Fibroblast of skin of scalp (primary cell): ENCODE measurements at regions not wholly inside any gene's neighbourhood (a gene's known extent, or its start where the extent isn't known, plus 50 kb on each side); places are given as distances from the start of the nearest gene placed in this dataset.
"Not testable (repeated sequence)": the region's sequence is repeated elsewhere in the genome, so short reads cannot be mapped to it uniquely, and the experiment has no call there.

ENCODE experiments used
- DNase-seq: peaks from one replicate; pipeline ENCODE4 v3.0.0-alpha.2; 2013

DNA sequence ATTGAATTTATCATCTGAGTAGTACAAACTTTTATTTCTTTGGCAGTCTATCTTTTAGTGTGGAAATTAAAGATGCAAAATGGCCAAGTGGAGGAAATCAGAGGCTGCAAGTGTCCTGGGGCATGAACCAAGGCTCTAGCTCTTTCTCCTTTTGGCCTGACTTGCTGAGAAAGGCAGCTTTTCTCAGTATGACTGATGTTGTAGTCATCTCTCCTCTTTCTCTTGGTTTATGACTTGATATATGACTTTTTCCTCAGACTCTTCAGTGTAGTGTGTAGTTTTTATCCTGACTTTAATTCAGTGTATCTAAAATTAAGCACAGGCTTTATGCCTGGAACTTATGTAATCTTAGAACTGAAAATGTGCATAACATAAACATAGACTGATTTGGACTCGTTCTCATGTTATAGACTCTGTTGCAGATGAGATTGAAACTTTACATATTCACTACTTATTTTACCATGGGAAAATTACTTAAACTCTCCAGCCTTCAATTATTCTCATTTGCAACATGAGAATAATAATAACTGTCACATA, 65.7 kb downstream of the SLITRK5 start:
- DNase-seq: no peak

DNA sequence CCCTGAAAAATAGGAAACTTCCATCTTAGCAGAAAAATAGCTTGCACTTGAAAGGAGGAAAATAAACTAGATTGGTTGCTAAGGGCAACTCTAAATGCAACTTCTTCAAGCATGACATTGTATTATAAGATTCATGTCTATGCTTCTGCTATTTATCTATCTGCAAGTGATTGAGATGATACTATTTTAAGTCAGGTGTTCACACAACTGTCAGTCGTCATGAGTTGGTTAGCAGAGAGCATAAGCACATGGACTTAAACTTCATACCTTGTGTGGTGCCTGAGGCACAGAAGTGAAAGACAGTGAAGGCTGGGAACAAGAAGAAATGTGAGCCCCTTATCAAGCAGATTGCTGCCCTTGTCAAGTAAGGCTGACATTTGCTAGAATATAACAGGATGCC, 82.9 kb downstream of the SLITRK5 start:
- no peak for DNase-seq

DNA sequence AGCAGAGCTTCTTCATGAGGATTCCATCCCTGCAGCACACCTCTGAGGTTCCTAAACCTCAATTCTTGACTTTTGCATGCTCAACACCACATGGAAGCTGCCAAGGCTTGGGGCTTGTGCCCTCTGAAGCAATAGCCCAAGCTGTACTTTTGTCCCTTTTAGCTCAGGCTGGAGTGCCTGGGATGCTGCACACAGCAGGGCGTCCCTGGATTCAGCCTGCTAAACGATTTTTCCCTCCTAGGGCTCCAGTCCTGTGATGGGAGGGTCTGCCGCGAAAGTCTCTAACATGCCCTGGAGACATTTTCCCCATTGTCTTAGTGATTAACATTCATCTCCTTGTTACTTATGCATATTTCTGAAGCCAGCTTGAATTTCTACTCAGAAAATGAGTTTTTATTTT, 98.3 kb downstream of the SLITRK5 start:
- no peak for DNase-seq

DNA sequence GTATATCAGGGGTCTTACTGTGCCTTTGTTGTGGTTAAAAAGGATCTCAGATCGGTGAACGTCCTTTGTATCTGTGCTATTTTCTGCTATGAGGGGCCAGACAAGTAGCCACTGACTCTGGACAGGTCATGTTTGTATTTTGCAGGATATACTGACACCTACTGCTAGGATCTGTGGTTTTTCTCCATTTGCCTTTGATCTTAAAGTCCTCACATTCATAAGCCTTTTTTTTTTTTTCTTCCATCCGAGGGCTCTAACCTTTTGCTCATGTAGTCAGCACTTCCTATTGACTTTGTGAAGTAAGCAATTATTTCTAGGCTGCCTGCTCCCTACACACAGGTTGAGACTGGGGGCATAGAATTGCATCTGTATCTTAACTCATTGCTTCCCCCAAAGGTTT, 106.2 kb downstream of the SLITRK5 start:
- DNase-seq: no peak

DNA sequence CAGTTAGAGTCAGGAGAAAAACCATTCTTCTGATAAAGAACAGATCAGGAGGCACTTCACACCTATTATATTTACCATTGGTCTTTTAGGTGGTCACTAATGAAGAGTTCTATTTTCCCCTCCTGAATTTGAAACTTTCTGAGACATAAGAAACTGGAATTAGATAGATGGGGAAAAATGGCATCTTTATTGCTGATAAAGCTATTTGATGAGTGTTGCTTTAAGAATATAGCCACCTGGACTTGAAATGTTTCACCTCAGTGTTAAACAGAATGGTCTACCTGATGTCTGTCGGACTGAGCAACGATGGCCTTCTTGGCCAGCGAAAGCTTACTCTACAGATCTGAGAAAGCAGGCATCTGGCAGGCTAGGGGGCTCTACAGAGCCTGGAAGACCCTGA, 107.0 kb downstream of the SLITRK5 start:
- no peak for DNase-seq

DNA sequence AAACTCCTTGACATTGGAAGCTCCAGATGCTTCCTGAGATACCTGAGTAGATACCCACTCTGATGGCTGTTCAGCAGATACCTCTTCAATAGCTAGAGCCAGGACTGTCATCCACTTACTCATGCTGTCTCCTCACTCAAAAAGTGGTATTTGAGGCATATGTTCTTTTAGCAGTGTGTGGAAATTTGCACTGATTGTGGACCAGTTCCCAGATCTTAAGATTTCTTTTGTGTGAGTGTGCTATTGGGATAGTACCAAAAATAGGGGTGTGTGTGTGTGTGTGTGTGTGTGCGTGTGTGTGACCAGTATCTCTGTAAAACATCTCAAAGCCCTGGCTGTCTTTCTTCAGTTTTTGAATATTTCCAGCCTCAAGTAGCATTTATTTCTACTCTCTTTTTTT, 108.3 kb downstream of the SLITRK5 start:
- DNase-seq: no peak

DNA sequence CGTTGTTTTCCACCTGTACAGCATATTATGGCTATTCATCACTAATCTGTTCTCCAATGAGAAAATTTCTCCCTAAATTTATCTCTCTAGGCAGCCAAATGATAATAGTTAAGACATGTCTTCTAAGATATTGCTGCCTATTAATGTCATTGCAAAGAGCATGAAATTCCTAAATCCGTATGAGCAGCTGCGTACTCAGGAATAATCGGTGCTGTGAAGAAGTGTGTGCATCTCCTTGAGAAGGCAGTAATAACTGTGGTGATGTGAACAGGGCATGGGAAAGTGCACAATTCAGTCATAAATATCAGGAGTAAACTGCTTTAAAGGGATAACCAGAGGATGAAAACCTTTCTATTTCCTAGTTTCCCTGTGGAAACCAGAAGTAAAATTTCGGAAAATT, 112.2 kb downstream of the SLITRK5 start:
- no peak for DNase-seq

DNA sequence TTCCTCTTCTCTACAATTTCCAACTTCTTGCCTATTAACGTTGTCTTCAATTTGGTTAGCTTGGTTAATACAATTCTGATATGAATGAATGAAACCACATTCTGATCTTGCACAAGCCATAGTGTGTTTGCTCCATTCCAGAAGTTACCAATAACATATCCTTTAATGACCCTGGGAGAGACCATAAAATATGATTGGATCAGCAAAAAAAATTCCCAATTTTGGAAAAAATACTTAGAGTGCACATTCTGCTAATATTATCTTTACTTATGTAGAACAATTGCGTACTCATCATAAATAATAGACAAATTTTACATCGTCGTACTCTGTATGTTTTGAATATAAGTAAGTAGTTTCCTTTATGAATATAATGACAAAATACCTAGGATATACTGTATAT, 117.2 kb downstream of the SLITRK5 start:
- DNase-seq: no peak

DNA sequence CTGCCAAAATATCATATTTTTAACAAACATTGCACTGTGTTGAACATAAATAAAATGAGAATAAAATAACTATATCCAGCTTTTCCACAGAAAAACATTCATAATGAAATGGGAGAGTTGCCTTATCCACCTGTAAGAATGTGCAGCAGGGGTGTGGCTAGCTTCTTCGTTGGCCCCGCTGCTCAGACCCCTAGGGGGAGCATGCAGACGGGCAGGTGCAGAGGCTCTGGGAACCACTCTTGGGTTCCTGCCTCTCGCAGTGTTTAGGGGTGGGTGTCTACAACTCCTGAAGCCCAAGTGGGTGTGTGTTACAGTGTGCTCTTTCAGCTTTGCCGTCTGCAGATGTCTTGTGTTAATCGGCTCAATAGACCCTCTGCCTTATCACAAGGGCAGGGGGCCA, 121.7 kb downstream of the SLITRK5 start:
- DNase-seq: no peak

DNA sequence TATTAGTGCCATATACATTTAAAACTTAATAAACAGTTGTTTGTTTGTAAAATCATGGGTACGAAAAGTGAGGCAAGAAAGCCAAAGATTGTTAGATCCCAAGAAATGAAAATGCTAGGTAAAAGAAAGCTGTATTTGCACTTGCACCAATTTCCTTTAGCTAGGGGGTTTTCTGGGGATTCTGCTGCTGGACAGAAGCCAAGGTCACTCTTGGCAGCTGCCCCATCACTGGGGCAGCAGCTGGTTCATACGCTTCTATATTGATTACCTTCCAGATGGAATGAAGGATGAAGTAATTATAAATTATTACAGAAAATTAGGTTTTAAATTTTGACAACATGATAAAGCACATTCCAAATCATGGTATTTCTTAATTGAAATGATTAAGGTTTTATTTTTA, 127.4 kb downstream of the SLITRK5 start:
- no peak for DNase-seq

DNA sequence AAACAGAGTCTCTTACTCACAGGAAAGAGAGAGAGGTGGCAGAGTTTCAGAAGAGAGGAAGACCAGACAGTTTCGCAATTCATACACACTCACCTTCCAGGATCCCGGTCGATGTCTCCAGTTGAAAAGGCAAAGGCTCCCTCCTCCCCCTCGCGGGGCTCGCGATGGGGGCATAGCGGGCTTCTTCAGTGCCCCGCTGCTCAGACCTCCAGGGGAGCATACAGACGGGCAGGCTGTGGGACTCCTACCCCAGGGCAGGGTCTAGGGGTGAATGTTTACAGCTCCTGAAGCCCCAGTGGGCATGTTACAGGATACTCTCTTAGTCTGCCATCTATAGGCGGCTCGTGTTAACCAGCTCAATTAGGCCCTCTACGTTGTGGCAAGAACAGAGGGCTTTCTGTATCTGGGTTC, 139.2 kb downstream of the SLITRK5 start:
- DNase-seq: no peak

DNA sequence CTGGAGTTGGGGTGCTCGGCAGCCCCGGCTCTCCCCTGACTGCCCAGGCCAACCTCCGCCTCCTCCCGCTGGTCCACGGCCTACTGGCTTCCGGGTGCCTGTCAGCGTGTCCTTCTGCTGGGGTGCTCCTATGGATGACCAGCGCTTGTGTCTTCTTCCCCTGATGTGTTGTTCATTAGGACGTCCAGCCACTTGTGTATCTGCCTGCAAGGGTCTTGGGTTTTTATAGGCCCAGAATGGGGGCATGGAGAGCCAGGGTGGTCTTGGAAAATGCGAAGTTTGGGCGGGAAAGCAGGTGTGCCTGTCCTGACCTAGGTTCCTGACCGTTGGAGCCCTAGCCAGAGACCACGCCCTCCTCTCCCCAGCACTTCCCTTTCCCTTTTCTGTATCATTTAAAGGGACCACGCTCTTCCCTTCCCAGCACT, 139.8 kb downstream of the SLITRK5 start:
- DNase-seq: no peak

DNA sequence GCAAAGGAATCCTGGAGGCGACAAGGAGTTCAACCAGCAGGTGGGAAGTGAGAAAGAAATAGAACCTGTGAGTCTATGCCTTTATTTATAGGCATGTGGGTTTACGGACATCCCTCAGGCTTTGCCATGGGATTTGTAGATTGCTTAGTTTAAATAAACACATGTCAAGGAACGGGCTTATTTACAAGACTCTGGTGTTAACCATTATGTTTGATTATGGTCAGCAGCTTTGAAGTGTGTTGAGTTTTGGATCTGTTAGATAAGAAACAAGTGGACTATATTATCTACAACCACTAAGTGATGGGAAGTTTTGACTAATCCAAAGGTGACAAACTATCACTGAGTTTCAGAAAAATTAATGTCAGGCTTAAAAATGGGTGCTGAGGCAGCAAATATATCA, 143.2 kb downstream of the SLITRK5 start:
- no peak for DNase-seq

DNA sequence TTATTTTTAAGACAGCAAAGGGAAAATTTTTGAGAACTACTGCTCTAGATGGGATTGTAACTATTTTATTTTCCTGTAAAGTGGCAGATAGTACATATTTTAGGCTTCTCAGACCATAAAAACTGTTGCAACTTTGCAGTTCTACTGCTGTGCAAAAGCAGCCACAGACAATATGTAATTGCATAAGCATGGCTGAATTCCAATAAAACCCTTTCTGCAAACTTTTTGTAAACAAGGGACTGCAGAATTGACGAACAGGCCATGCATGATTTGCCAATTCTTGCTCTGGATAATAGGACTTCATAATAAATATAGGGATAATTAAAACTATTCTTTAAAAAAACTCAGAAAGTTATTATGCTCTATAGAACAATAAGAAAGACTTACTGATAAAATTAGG, 149.1 kb downstream of the SLITRK5 start:
- DNase-seq: no peak

DNA sequence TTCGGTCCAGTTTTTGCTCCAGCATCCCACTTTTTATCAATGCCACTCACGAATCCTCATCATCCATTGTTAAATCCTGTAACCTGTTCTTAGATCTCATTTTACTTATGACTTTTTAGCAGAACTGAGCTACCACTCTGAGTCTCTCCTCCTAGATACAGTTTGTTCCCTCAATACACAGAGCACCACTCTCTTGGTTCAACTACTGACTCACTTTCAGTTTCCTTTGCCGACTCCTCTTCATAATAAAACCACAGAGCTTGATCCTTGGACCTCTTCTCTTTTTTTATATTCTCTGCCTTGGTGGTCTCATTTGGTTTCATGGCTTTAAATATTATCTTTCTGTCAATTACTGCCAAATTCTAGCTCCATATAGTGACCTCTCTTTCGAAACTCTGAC, 150.3 kb downstream of the SLITRK5 start:
- no peak for DNase-seq

DNA sequence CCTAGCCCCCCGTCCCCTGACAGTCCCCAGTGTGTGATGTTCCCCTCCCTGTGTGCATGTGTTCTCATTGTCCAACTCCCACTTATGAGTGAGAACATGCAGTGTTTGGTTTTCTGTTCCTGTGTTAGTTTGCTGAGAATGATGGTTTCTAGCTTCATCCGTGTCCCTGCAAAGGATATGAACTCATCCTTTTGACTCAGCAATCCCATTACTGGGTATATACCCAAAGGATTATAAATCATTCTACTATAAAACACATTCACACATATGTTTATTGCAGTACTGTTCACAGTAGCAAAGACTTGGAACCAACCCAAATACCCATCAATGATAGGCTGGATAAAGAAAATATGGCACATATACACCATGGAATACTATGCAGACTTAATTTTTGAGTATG, 155.1 kb downstream of the SLITRK5 start:
- DNase-seq: not testable (repeated sequence)

DNA sequence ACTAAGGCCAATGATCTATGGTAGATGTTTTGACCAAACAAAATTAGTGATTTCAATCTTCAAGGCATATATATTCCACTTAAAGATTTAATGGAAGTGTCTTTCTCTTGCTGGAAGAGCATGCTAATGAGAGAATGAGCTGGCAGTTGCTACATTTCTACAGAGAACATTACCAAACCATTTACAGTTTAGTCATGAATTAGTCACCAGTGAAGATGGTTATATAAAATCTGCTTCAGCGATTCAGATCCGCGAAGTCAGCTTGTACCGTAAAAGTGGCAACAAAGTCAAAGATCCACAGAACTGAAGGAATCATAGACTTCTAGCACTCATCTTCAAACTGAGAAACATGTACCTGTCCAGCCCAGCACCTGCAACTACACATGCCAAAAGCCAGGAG, 156.3 kb downstream of the SLITRK5 start:
- no peak for DNase-seq

DNA sequence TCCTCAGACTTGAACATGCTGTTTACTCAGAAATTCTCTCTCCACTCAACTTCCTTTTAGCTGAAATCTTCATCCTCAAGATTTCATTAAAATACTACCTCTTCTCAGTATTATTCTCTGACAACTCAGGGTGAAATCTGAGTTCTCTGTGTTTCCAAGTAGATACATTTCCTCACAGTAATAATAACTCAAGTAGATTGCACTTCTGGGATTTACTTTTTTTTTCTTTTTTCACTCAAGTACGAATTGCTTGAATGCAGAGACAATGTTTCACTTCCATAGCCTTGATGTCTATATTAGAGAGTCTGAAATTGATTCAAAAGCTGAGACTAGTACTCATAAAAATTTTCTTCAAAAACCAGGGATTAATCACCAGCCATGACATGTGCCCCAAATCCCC, 166.4 kb downstream of the SLITRK5 start:
- DNase-seq: no peak

DNA sequence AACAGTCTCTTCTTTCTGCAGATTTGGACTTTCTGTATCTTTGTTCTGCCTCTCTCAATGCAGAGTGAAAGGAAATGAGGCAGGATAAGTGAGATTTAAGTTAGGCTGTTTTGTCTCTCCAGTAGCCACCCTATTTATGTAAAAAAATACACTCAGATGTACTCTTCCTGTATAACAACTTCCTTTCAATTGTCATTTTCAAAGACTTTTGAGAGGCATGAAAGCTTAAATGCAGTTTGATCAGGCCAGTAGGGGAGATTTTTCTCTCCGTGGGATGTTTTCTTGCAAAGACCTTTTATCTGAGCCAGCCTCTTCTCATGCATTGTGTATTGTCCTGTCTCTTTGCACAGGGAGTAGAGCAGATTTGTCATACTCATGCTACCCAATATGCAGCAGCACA, 166.8 kb downstream of the SLITRK5 start:
- DNase-seq: no peak

DNA sequence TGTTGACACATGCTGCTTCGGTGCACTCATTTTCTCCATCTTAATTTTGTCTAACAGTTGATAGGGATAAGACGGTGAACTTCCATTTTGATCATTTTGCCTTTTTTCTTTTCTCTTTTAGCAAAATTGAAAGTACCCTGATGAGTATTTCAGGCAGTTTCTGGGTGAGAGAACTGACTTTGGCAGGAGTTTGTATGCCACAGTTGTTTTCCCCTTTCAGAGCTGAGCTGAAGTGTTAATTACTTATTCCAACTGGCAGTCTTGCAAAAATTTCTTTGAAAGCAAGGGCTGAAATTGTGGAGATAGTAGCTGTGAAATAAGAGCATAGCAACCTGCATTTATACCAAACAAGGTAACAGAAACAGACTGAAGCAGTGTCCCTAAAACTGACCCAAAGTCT, 180.2 kb downstream of the SLITRK5 start:
- no peak for DNase-seq

DNA sequence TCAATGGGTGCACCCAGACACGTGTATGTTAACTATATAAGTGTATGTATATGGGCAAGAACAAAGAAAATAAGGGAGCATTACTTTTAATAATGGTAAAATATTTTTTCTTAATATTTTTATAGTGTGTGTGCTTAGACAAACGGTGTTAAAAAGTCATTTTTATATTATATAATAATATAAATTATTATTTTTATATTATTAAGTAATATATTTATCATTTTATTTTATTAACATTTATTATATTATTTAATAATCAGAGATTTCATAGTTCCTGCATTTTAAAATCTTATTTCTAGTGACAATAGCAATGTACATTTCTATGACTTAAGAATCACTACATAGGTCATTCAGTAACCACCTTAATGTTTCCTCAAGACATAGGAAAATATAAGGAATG, 184.4 kb downstream of the SLITRK5 start:
- no peak for DNase-seq

DNA sequence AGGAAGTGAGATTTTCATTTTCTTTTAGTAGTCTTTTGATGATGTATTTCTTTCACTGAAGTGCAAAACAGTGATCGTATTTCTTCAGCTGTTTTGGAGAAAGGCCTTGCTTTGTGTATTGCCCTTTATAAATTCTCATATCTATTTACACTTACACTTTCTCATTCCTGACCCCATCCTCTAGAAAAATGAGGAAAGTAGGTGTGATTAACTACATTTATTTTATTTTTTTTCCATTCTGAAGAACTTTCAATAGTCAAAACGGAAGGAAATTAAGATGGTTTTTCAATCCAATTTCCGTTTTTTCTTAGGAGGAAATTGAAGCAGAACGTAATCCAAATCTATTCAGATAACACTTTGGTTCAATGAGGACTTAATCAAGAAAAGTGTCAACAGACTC, 188.1 kb downstream of the SLITRK5 start:
- no peak for DNase-seq

DNA sequence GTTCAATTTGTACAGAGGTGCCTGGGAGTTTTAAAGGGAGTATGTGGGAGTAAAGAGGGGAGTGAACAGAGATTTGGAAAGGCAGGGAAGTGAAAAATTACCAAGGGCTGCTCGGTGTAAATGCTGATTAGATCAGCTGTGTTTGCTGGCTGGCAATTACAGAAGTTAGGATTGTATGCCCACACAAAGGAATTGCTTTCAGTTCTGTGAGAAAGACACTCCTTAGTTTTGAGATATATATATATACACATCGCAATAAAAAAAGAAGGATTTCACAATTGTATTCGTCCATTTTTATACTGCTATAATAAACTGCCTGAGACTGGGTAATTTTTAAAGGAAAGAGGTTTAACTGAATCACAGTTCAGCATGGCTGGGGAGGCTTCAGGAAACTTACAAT, 196.3 kb downstream of the SLITRK5 start:
- no peak for DNase-seq

DNA sequence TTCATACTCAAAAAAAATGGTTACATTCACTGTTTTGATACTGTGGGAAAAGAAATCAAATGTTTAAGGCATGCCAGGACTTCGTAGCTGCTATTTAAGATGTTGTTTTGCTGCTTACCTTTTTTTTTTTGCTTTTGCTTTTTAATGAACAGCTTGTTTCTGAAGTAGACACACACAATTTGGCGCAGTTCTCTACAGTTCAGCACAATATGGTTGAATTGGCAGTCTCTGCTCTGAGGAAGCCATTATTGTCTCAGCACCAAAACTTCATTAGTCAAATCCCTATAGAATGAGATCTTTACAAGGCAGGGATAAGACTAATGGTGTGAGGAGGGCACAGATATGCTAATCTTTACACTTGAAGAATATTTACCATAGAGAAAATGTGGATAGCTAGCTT, 197.6 kb downstream of the SLITRK5 start:
- DNase-seq: no peak

DNA sequence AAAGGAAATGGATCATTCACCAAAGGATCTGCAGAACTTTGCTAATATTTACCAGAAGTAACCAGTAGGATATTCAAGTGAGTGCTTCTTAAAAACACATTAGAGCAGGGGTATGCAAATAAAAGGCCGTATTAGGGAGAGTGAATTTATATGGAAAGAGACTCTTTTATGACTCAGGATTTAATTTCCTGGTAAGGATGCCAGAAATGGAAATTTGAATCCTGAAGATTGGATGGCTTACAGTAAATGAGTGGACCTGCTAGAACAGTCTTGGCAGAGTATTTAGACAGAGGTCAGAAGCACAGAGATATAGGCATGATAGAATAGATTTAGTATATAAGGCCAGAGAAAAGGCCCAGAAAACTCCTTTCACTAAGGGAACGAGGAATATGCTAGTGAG, 201.6 kb downstream of the SLITRK5 start:
- DNase-seq: no peak

DNA sequence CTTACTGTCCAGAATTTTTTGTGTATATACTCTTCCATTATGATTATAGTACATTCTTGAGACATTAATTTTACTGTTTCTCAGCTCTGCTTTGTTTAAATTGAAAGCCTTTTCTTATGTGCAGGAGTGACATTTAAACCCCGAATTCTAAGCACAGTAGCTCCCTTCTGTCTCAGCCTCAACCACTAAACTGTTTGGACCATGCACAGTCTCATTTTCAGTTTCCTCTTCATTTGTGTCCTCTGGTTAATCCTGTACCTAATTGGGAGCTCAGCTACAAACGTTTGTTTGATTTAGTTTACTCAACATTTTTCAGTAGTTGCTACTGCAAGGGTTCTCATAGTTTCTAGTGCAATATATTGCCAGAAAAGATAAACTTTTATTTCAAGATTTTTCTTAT, 206.3 kb downstream of the SLITRK5 start:
- DNase-seq: no peak
